GM21717 (cell line): ENCODE measurements at regions not wholly inside any gene's neighbourhood (a gene's known extent, or its start where the extent isn't known, plus 50 kb on each side); places are given as distances from the start of the nearest gene placed in this dataset.

Source experiments
- ATAC-seq: cut with Tn5 transposase; IDR thresholded peaks from one replicate; pipeline ENCODE4 v1.9.1; 2021; ENCODE audit warnings: mild to moderate bottlenecking, moderate library complexity; ENCODE audit not compliant: unreplicated experiment

DNA sequence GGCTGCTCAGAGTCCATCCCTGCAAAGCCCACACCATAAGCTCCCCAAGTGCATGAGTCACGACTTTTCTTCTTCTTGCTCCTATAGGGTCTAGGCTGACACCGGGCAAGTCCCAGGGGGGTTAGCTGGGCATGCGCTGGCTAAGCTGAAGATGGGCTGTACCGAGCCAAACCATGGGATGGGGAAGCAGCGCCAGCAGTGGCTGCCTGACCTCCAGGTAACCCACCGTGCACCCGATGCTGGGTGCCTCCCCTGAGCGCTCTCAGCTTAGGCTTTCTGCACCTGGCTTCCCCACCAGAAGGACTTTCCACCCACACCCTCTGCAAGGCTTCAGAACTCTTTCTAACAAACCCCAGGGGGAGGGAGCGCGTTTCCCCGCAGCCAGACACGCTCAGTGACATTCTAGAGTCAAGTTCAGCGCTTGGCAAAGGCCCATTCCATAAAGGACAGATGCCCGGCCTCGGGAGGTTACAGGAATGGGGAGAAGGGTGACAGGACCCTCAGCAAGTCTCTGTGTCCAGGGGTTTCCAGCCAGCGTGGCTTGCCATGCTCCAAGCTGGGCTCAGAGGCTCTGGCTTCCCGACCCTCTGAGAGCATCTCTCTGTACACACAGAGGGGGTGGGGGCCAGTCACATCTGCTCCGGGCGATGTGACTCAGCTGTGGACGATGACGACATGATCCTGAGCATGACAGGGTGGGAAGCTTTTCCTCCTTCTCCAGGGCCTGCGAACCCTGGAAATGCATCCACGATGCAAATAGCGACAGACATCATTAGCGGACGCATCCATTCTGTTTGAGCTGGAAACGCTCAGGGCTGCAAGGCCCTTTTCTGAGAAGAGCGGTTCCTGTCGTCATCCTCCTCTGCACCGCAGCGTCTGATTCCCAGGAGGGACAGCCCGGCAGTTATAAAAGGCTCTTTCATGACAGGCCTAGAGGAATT is 107.8 kb downstream of the SIK1 start:
- no peak for ATAC-seq

GRCh38 chr21:43318368-43318767 is 108.6 kb downstream of the SIK1 start:
- no peak for ATAC-seq

DNA sequence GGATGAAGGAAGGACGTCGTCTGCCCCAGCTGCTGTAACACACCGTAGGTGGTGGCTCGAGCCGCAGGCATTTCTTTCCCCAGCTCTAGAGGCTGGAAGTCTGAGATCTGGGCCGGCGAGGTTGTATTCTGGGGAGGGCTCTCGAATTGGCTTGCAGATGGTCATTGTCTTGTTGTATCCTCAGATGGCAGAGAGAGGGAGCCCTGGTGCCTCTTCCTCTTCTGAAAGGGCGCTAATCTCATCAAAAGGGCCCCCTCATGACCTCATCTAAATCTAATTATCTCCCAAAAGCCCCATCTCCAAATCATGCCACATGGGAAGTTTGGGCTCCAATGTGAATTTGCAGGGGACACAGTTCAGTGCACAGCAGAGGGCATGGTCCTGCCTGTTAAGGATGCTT is 109.0 kb downstream of the SIK1 start:
- no peak for ATAC-seq

- no peak for ATAC-seq
Measured at GRCh38 chr21:43317254-43317748, 109.6 kb downstream of the SIK1 start.

DNA sequence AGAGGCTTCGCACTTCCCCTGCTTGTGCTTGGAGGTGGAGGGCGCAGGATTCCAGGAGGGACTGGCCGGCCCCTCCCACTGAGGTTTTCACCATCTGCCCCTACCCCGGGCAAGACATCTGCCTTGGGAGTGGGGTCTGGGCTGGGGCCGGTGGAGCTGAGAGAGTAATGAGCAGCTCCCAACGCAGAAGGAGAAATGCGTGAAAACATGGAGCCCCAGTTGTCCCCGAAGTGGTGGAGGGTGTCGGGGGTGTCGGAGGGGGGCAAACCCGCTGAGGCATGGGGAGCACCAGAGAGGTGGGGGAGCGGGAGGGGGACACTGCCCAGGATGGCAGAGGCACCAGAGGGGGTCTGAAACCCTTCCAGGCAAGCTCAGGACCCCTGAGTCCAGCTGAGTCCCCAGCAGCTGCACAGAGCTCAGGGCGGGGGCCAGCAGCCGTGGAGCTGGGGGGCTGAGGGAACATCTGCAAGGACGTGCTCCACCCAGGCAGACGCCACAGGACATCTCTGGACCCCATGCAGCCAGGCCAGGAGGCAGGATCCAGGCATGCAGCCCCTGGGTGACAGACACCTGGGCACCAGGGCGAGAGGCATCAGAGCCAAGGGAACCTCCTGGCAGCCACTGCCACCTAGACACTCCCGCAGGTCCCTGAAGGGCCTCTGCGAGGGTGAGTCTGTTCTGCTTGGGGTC is 110.6 kb downstream of the SIK1 start:
- no peak for ATAC-seq

DNA sequence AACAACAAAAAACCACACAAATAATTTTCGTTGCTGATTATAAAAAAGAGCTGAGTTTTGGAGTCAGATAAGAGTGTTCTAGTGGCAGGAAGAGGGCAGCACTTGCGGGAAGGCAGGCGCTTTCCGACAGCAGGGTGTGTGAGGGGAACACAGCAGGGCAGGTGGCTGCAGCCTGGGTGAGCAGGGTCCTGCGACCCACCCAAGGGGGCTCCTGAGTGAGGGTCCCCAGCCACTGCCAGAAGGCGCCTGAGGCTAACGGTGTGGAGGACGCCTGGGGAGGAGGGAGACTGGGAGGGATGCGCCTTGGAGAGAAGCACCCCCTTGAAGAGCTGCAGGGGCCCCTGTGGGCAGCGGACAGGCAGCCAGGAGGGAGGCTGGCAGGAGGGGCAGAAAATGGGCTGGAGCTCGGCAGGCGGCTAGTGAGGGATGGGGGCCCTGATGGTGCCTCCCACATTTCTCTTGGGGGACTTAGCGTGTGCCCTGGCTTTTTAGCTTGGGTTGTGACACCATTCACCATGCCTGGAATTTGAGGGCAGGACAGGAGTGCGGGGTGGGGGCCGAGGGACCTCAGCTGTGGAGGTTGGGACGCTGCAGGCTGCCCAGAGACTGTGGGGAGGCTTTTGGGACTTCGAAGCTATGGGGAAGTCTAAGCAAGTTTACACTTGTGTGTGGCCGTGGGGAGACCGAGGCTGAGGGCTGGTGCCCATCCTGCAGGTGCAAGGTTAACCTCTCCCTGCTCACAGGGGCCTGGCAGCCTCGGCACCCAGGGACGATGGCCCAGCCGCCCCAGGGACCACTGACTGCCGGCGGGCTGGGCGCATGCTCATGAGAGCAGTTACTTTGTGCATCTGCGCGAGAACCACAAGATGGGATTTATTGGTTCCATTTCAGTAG is 111.4 kb downstream of the SIK1 start:
- no peak for ATAC-seq

GRCh38 chr21:43313939-43314405 is 113.0 kb downstream of the SIK1 start:
- ATAC-seq, result no peak

DNA sequence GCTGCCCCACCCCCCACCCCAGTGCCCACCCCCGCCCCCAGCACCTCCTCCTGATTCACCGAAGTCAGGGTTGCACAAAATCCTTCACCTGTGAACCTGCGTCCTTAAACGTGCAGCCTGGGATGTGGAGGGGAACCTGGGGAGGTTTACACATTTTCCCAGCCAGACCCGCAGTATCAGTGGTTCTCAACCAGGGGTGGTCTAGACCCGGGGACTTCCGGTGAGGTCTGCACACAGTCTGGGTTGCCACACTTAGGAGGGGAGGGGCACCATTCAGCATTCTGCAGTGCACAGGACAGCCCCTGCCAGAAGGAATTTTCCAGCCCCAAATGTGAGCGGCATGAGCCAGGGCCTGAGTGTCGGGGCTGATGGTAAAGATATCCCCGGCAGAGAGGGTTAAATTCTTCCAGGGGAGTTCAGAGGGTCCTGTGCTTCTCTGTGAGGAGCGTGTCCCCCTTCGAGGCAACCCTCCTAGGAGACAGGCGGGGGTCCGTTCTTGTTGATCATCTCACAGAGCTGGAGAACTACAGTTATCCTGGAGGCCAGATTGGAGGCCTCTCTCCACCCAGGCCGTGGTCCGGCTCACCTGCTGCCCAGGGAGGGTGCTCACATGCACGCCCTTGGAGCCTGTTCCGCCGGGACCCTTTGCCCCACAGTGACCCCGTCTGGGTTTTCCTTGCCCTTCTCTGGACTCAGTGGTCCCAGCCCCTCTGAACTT is 113.6 kb downstream of the SIK1 start:
- ATAC-seq, result no peak

GRCh38 chr21:43312751-43313169 is 114.2 kb downstream of the SIK1 start:
- peak; percentile 44 for ATAC-seq

DNA sequence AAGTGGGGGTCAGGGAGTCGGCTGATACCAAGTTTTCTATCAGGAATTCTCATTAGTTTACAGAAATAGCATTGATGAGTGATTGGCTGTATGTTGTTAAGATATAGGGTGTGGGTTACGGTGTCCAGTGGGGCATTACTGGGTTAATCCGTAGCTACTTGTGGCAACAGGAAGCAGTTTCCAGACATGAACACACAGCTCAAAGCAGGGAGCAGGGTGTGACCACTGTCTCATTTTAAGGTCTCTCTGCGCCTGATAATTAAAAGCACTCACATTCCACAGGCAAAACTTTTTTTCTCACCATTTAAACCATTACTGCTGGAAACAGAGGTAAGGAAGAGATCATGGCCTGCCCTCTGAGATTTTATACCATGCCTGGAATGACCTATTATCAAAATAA is 114.9 kb downstream of the SIK1 start:
- no peak for ATAC-seq

DNA sequence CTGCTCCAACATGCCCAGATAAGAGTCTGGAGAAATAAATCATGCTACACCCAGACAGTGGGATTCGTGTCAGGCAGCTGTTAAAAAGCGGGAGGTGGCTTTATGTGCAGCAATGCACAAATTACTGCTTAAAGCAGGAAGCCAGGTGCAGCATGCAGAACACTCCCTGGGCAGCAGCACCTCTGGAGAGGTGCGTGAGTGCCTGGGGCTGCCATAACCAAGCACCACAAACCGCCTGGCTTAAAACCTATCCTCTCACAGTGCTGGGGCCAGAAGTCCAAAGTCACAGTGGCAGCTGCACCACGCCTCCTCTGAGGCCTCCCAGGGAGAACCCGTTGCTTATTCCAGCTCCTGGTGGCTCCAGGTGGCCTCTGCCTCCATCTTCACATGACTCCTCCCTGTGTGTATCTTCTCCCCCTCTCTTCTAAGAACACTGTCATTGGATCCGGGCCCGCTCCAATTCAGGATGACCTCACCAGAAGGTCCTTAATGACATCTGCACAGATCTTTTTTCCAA is 115.6 kb downstream of the SIK1 start:
- ATAC-seq, result no peak

DNA sequence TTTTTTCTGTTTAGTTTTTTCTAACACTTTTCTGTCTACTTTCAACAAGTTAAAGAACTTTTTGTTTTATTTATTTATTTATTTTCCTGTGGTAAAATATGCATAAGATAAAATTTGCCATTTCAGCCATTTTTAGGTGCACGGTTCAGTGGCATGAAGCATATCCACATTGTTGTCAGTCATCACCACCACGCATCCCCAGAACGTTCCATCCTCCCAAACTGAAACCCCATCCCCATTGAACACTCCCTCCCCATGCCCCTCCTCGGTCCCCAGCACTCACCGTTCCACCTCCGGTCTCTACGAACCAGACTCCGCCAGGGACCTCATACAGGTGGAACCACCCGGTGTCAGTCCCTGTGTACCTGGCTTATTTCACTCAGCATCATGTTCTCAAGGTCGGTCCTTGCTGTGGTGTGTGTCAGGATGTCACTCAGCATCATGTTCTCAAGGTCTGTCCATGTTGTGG is 118.1 kb downstream of the SIK1 start:
- no peak for ATAC-seq

DNA sequence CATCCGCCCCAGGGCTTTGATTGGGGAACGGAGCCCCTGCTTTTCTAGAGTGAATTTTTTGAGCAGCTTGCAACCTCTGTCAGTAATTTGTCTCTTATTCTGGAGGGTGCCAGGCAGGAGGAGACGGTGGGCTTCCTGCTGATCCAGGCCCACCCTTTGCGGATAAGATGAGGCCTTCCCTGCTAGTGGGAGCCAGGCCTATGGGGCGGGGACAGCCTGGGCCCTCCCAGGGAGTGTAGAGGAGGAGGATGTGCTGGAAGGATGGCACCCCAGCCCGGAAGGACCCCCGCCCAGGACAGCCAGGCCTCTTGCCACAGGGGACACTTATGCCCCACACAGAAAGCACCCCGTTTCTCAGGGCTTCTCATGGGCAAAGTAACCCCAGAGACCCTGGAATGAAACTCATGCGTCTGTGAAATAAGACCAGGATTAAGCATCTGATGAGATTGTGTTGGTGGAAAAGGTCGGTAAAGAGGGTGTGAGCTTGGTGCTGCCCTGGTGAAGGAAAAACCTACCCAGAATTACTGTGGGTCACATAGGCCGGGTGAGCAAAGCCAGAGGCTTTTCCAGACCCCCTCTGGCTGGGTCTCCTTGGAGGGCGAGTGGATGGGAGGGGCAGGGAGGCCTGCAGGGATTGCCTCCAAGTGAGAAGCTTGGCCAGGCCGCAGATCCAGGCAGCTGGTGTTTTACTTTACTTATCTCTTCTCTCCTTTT is 118.7 kb downstream of the SIK1 start:
- ATAC-seq, result no peak

GRCh38 chr21:43307677-43308070 is 119.3 kb downstream of the SIK1 start:
- no peak for ATAC-seq

DNA sequence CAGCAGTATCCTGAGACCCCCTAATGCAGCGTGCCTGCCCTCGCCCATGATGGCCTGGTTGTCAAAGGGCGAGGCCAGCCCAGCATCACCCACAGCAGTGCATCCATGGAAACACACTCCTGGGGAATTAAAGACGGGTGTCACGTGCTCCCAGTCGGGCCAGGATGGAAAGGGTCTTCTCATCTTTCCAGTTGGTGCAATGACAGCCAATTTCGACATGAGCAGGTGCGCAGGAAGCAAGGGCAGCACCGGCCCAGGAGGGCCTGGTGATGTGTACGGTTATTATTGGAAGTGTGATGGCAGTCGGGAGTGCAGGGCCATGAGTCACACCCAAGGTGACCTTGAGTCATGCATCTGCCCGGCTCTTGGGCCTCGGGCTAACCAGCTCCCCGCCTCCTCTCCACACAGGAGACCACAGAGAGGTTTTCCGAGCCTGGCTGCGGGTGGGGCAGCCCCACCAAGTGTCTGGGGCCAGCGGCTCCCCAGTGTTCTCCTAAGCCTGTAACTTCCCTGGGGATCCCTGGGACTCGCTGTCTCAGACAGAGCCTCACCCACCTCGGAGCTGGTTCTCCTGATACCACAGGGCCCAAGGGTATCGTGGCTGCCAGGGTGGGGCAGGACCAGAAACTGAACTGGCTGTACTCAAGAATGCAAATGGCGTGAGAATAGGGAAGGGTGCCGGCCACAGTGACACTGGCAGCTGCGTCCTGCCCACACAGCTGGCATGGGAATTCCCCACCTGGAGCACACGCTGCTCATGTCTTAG is 119.8 kb downstream of the SIK1 start:
- peak; percentile 54 for ATAC-seq

DNA sequence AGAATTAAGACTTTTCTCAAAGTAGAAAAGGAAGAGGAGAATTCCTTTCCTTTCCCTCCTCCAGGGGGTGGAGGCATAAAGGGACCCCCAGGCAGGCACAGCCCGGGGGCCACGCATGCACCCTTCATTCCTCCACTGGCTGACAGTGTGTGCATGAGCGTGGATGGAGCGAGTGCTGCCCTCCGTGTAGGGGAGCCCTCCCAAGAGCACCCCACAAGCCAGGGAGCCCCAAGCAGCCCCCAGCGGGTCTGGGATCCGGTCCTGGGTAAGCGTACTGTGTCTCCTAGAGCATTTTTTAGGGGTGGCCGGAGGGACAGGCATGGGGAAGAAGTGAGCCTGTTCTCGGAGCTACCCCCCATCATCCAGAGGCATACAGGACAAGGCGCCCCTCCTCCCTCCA is 120.5 kb downstream of the SIK1 start:
- no peak for ATAC-seq

DNA sequence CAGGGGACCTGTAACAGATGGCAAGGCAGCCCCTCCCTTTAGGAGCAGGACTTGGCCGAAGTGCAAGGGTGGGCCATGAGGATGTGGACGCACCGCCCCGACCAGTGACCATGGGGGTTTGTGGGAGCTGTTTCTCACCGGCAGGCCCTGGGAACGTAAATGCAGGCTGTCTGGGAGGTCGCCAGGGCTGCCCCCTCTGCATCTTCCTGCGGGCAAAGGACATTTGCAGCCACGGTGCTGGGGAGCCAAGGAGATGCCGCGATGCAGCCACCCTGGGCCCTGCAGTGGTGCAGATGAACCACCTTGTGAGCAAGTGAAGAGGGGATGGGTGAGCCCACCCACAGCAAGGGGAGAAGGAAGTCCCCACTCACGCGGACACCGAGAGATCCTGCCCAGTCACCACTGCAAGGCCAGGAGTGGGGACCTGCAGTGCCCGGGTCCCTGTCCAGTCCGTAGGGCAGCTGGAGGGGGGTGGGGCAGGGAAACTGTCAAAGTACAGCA is 121.1 kb downstream of the SIK1 start:
- ATAC-seq, result no peak

- no peak for ATAC-seq
Measured at GRCh38 chr21:43305336-43305665, 121.6 kb downstream of the SIK1 start.
